ENCODE measurements at regions not wholly inside any gene's neighbourhood (a gene's known extent, or its start where the extent isn't known, plus 50 kb on each side); places are given as distances from the start of the nearest gene placed in this dataset.

GRCh38 chr17:77906377-77906871, 52.1 kb upstream of the TNRC6C start:
- no peak for DNase-seq

DNA sequence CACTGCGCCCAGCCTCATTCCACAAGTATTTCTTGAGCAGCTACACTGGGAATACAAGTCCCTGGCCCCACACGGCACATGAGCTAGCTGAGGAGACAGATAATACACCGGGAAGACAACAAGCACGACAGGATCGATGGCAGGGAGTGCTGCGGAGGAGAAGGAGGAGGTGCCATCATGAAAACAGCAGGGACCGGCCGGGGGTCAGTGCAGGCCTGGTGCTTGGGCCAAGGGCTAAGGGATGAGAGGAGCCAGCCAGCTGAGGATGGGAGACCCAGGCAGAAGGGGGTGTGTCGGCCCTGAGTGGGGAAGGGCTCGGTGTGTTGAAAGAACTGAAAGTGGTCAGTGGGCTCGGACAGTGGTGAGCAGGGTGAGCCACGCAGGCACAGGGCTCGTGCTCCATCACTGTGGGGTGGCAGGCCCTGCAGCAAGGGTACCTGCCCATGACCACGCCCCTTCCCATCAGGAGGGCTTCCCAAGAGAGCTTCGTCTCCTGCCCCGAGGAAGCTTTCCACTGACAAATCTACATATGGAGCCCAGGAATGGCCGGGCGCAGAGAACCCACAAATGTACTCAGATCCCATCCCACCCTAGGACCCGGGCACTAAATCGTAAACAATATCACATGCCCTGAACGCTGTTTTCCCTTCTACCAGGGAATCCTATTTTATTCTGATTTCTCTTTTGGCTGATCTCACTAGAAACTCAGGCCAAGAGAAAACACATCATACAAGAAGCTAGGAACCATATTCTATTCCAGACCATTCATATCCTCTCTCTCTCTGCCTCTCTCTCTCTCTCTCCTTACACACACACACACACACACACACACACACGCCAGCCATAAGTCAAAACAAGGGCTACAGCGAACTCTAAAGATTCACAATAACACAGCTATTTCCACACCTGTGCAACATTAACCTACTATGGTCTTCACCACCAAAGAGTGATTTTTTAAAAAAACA, 50.7 kb upstream of the TNRC6C start:
- no peak for DNase-seq

GRCh38 chr17:77908501-77908900, 50.0 kb upstream of the TNRC6C start:
- DNase-seq: no peak

Data from activated CD4-positive, alpha-beta T cell treated with anti-CD3 and anti-CD28 coated beads, Interleukin-2, Interleukin-6, amounts not matched to agents 100 ng/mL and 50 ng/mL, durations not matched to agents 16 hours and 8 hours (primary cell).